Occipital lobe (tissue), 1 donor: ENCODE measurements at regions not wholly inside any gene's neighbourhood (a gene's known extent, or its start where the extent isn't known, plus 50 kb on each side); places are given as distances from the start of the nearest gene placed in this dataset.

Experiments used
- DNase-seq: peaks from one replicate; lab custom pipeline; 2025; lab: John Stamatoyannopoulos, UW

GRCh38 chr6:150651808-150652470 lies 52.3 kb downstream of the PLEKHG1 start:
- DNase-seq = no peak

- no peak for DNase-seq
Observed at GRCh38 chr6:150652848-150653613, 53.3 kb downstream of the PLEKHG1 start.

- no peak for DNase-seq
Observed at GRCh38 chr6:150654608-150655007, 54.9 kb downstream of the PLEKHG1 start.

- no peak for DNase-seq
Observed at GRCh38 chr6:150656156-150656555, 56.5 kb downstream of the PLEKHG1 start.

GRCh38 chr6:150658421-150658820 lies 58.7 kb downstream of the PLEKHG1 start:
- DNase-seq = no peak

- DNase-seq = no peak
Observed at GRCh38 chr6:150659046-150659763, 59.5 kb downstream of the PLEKHG1 start.

GRCh38 chr6:150661216-150662007 lies 61.7 kb downstream of the PLEKHG1 start:
- no peak for DNase-seq

GRCh38 chr6:150662814-150663213 lies 63.1 kb downstream of the PLEKHG1 start:
- DNase-seq = no peak

- no peak for DNase-seq
Observed at GRCh38 chr6:150664091-150664490, 64.4 kb downstream of the PLEKHG1 start.

GRCh38 chr6:150666071-150666470 lies 66.4 kb downstream of the PLEKHG1 start:
- DNase-seq = no peak

- no peak for DNase-seq
Observed at GRCh38 chr6:150667359-150667758, 67.7 kb downstream of the PLEKHG1 start.

- peak; percentile 18 for DNase-seq
Observed at GRCh38 chr6:150667977-150668716, 68.5 kb downstream of the PLEKHG1 start.

- no peak for DNase-seq
Observed at GRCh38 chr6:150668900-150669302, 69.2 kb downstream of the PLEKHG1 start.

GRCh38 chr6:150670311-150670710 lies 70.6 kb downstream of the PLEKHG1 start:
- DNase-seq = no peak

GRCh38 chr6:150672800-150673199 lies 73.1 kb downstream of the PLEKHG1 start:
- no peak for DNase-seq

- no peak for DNase-seq
Observed at GRCh38 chr6:150673720-150674346, 74.1 kb downstream of the PLEKHG1 start.

- no peak for DNase-seq
Observed at GRCh38 chr6:150676344-150676743, 76.7 kb downstream of the PLEKHG1 start.

- no peak for DNase-seq
Observed at GRCh38 chr6:150676772-150677171, 77.1 kb downstream of the PLEKHG1 start.

GRCh38 chr6:150680510-150680909 lies 80.8 kb downstream of the PLEKHG1 start:
- DNase-seq = no peak
